ENCODE measurements at regions not wholly inside any gene's neighbourhood (a gene's known extent, or its start where the extent isn't known, plus 50 kb on each side); places are given as distances from the start of the nearest gene placed in this dataset.

DNA sequence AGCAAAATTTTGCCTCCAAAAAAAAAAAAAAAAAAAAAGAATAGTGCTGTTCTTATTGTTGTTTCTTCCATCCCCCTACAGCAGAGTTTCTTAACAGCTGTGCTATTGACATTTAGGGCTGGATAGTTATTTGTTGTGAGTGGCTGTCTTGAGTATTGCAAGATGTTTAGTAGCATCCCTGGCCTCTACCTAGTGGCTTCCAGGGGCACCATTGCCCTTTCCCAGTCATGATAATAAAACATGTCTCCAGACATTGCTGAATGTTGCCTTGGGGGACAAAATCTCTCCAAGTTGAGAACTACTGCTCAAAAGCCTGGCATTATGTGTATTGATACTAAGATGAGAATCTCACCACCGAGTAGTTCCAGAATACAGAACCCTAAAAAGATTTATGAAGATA, 108.7 kb downstream of the PALM2AKAP2 start:
- TF ChIP-seq, protein P1, sequence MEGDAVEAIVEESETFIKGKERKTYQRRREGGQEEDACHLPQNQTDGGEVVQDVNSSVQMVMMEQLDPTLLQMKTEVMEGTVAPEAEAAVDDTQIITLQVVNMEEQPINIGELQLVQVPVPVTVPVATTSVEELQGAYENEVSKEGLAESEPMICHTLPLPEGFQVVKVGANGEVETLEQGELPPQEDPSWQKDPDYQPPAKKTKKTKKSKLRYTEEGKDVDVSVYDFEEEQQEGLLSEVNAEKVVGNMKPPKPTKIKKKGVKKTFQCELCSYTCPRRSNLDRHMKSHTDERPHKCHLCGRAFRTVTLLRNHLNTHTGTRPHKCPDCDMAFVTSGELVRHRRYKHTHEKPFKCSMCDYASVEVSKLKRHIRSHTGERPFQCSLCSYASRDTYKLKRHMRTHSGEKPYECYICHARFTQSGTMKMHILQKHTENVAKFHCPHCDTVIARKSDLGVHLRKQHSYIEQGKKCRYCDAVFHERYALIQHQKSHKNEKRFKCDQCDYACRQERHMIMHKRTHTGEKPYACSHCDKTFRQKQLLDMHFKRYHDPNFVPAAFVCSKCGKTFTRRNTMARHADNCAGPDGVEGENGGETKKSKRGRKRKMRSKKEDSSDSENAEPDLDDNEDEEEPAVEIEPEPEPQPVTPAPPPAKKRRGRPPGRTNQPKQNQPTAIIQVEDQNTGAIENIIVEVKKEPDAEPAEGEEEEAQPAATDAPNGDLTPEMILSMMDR (conservative IDR thresholded peaks at IDR 0.05; ENCODE audit: control insufficient read depth, insufficient read depth, low read depth, low read length), result no peak
- no peak for DNase-seq (ENCODE audit: low read depth)
- H3K4me3 ChIP-seq (ENCODE audit: control insufficient read depth, low read depth, low read length), result no peak overlapping the region

DNA sequence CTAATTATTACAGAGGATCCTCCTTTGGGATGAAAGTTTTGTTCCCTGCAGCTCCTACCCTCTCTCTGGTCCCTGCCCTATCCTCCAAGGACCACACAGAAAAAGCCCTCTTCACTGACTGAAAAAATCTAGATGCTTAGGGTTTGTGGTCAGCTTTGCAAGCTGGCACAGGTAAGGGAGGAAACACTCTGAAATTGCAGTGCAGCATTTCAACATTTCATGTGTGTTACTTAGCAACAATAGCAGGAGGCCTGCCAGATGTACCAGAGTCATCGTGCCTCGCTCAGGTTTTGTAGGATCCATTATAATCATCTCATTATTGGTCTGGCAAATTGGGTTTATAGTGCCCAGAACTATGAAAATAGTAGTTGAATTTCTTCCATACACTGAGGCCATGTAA, 109.5 kb downstream of the PALM2AKAP2 start:
- no peak for DNase-seq (ENCODE audit: low read depth)
- H3K4me3 ChIP-seq (ENCODE audit: control insufficient read depth, low read depth, low read length), result no peak overlapping the region
- TF ChIP-seq, protein P1 (conservative IDR thresholded peaks at IDR 0.05; ENCODE audit: control insufficient read depth, insufficient read depth, low read depth, low read length), result no peak

DNA sequence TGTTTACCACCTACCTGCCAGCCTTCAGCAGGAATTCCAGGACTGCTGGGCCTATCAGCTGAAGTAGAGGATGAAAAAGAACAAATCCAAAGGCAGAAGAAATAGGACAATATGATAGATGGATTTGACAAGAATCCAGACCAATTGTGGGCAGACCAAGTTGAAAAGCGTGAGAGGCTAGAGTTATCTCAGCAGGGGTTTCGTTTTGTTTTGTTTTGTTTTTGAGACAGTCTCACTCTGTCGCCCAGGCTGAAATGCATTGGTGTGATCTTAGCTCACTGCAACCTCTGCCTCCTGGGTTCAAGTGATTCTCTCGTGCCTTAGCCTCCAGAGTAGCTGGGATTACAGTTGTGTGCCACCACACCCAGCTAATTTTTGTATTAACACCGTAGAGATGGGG, 113.2 kb downstream of the PALM2AKAP2 start:
- no peak overlapping the region for H3K4me3 ChIP-seq (ENCODE audit: control insufficient read depth, low read depth, low read length)
- TF ChIP-seq, protein P1 (conservative IDR thresholded peaks at IDR 0.05; ENCODE audit: control insufficient read depth, insufficient read depth, low read depth, low read length), result no peak
- DNase-seq (ENCODE audit: low read depth), result no peak

DNA sequence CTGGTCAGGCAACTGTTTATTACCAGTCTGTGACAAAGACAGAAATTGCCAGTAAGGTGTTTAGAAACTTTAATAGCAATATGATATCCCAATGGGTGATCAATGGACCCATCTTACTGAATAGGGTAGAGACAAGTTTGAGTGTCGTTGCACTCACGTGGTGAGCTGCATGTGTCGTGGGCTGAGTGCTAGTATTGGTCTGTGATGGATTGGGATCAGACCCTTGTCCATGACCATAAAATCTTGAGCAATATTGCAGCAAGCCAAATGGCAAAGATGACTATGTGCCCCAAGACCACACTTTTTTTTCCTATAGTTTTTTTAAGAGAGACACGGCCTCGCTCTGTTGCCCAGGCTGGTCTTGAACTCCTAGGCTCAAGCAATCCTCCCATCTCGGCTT, 114.5 kb downstream of the PALM2AKAP2 start:
- TF ChIP-seq, protein P1 (conservative IDR thresholded peaks at IDR 0.05; ENCODE audit: control insufficient read depth, insufficient read depth, low read depth, low read length), result no peak
- DNase-seq (ENCODE audit: low read depth), result no peak
- H3K4me3 ChIP-seq (ENCODE audit: control insufficient read depth, low read depth, low read length), result no peak overlapping the region

DNA sequence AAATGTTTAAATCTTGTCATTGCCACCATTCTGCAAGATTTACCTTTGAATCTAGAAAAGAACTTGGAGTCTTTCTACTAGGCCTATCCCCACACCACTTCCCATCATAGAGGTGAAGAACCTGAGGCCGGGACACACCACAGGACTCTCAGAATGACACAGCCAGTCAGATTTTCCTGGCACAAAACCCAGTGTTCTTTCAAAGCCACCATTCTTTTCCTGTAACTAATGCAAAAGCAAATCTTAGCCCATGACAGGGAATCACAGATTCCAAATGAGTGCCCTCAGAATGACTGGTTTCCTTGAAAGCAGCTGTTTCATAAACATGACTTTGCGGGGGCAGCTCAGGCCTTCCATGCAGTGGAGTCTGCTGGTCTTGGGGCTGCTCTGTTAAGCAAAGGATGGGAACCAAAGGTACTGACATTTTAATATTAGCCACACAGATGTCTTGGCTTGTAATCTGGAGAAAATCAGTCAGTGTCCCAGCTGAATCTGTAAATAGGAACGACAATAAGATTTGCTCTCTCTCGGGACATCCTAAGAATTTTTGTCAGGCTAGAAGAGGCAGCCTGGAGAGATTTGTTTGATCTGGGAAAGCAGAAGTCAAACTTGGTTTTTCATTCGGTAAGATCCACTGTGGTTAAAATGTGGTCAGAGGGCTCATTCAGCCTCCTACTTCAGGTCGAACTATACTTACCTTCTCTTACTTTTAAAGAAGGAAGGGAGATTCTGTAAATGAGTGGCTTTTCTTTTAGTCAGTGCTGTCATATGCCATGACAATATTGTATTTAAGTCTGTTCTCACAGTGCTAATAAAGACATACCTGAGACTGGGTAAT, 115.1 kb downstream of the PALM2AKAP2 start:
- H3K4me3 ChIP-seq (ENCODE audit: control insufficient read depth, low read depth, low read length), result no peak overlapping the region
- TF ChIP-seq, protein P1 (conservative IDR thresholded peaks at IDR 0.05; ENCODE audit: control insufficient read depth, insufficient read depth, low read depth, low read length), result no peak
- peak; percentile 46 for DNase-seq (ENCODE audit: low read depth)

DNA sequence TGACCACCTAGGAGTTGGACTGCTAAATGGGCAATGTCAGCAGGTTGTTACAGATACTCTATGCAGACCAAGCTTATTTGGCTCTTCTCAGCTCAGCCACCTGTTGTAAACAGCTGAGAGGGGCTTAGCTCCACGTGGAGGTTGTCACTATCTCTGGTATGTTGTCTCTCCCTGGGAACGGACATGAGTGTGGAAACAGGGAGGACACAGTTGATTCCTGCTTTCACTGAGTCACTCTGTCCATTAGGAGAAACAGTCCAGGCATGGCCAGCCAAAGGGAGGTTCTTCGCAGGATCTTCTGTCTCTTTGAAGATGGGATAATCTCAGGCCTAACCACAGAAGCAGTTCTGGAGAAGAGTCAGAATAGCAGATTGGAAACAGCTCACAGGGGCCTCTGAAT, 121.2 kb downstream of the PALM2AKAP2 start:
- no peak overlapping the region for H3K4me3 ChIP-seq (ENCODE audit: control insufficient read depth, low read depth, low read length)
- peak; percentile 58 for DNase-seq (ENCODE audit: low read depth)
- TF ChIP-seq, protein P1 (conservative IDR thresholded peaks at IDR 0.05; ENCODE audit: control insufficient read depth, insufficient read depth, low read depth, low read length), result no peak
